Endothelial cell of umbilical vein (primary cell): ENCODE measurements at regions not wholly inside any gene's neighbourhood (a gene's known extent, or its start where the extent isn't known, plus 50 kb on each side); places are given as distances from the start of the nearest gene placed in this dataset.

Experiments used
- POLR2A ChIP-seq: IDR thresholded peaks from 2 replicates; pipeline ENCODE4 v1.6.1; 2012; ENCODE audit warnings: low read depth, mild to moderate bottlenecking, control low read depth, low read length
- TF ChIP-seq, protein P1 (sequence below), 2 donors: IDR thresholded peaks; 1 replicate in 1 of 2; 2 replicates in 1 of 2; pipeline ENCODE4 v1.5.1; 2011; ENCODE audit warnings: low read length in 2 of 2, mild to moderate bottlenecking in 2 of 2, moderate library complexity in 2 of 2, control low read depth in 1 of 2, inconsistent platforms in 1 of 2, low read depth in 1 of 2; ENCODE audit not compliant: insufficient read depth in 1 of 2; ENCODE audit errors: extremely low read depth in 1 of 2

DNA sequence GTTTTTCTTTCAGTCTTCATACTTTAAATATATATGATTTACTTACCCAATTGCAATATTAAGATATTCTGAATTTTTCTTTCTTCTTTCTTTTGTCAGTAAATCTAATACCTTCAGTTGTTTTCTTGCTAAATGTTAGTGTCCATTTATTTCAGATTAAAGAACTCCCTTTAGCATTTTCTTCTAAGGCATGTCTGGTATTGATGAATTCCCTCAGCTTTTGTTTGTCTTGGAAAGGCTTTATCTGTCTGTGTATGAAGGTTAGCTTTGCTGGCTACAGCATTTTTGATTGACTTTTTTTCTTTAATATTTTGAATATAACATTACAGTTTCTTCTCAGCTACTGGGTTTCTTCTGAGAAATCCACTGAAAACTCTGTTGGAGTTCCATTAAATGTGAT, 64.0 kb upstream of the PLSCR4 start:
- TF ChIP-seq, protein P1, sequence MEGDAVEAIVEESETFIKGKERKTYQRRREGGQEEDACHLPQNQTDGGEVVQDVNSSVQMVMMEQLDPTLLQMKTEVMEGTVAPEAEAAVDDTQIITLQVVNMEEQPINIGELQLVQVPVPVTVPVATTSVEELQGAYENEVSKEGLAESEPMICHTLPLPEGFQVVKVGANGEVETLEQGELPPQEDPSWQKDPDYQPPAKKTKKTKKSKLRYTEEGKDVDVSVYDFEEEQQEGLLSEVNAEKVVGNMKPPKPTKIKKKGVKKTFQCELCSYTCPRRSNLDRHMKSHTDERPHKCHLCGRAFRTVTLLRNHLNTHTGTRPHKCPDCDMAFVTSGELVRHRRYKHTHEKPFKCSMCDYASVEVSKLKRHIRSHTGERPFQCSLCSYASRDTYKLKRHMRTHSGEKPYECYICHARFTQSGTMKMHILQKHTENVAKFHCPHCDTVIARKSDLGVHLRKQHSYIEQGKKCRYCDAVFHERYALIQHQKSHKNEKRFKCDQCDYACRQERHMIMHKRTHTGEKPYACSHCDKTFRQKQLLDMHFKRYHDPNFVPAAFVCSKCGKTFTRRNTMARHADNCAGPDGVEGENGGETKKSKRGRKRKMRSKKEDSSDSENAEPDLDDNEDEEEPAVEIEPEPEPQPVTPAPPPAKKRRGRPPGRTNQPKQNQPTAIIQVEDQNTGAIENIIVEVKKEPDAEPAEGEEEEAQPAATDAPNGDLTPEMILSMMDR (IDR thresholded peaks at IDR 0.05; ENCODE audit: extremely low read depth in 1 of 2, insufficient read depth in 1 of 2, low read depth in 1 of 2, low read length in 2 of 2): no peak
- no peak for TF ChIP-seq POLR2A
